ENCODE measurements at regions not wholly inside any gene's neighbourhood (a gene's known extent, or its start where the extent isn't known, plus 50 kb on each side); places are given as distances from the start of the nearest gene placed in this dataset.

- TF ChIP-seq CTCF (IDR thresholded peaks at IDR 0.05) (no peak), POLR2A (IDR thresholded peaks at IDR 0.05) (no peak)
Measured at GRCh38 chr6:92849636-92850035, 569.7 kb downstream of the EPHA7 start.
